OCI-LY3 (cell line): ENCODE measurements at regions not wholly inside any gene's neighbourhood (a gene's known extent, or its start where the extent isn't known, plus 50 kb on each side); places are given as distances from the start of the nearest gene placed in this dataset.

Source experiments
- H2AFZ ChIP-seq: fragments of 200-600, 300-600 bp; shearing (Covaris generic); 2 replicates; pipeline ENCODE4 v1.6.0; 2014; ENCODE audit warnings: antibody characterized with exemption, low read depth, low read length
- H3K27ac ChIP-seq: fragments of 200-600, 300-600 bp; sonication (generic); 2 replicates; pipeline ENCODE4 v1.5.1; 2014; ENCODE audit warnings: mild to moderate bottlenecking, low read length, moderate library complexity, mixed read lengths
- H3K27me3 ChIP-seq: fragments of 200-600, 300-600 bp; sonication (generic); 2 replicates; pipeline ENCODE4 v1.6.1; 2014; ENCODE audit warnings: low read depth, low read length, mixed read lengths
- H3K36me3 ChIP-seq: fragments of 200-600, 300-600 bp; sonication (generic); replicated peaks from 2 replicates; pipeline ENCODE3; 2014; ENCODE audit warnings: low read depth, low read length, mixed read lengths
- H3K4me1 ChIP-seq: fragments of 300-600, 200-600 bp; sonication (generic); 2 replicates; pipeline ENCODE4 v1.6.1; 2014; ENCODE audit warnings: low read length, mixed read lengths
- H3K4me2 ChIP-seq: fragments of 200-600, 300-600 bp; sonication (generic); 2 replicates; pipeline ENCODE4 v1.6.1; 2014; ENCODE audit warnings: low read length, mixed read lengths
- H3K4me3 ChIP-seq: fragments of 300-600, 200-600 bp; sonication (generic); 2 replicates; pipeline ENCODE4 v1.5.1; 2014; ENCODE audit warnings: antibody characterized with exemption, mild to moderate bottlenecking, low read length, moderate library complexity
- H3K79me2 ChIP-seq: fragments of 300-600, 200-600 bp; shearing (Covaris generic); 2 replicates; pipeline ENCODE4 v1.6.1; 2014; ENCODE audit warnings: mild to moderate bottlenecking, low read length, mixed read lengths
- H3K9ac ChIP-seq: fragments of 300-600, 200-600 bp; shearing (Covaris generic); 2 replicates; pipeline ENCODE4 v1.6.0; 2014; ENCODE audit warnings: mild to moderate bottlenecking, low read length, moderate library complexity
- H3K9me3 ChIP-seq: fragments of 200-600, 300-600 bp; shearing (Covaris generic); 2 replicates; pipeline ENCODE4 v1.6.1; 2014; ENCODE audit warnings: low read length, mixed read lengths; ENCODE audit not compliant: insufficient read depth
- H4K20me1 ChIP-seq: fragments of 200-600, 300-600 bp; sonication (generic); 2 replicates; pipeline ENCODE4 v1.6.1; 2016; ENCODE audit warnings: low read length, mixed read lengths; ENCODE audit not compliant: insufficient read depth
- CTCF ChIP-seq: fragments of 200-600, 300-600 bp; sonication (generic); IDR thresholded peaks from 2 replicates; pipeline ENCODE4 v1.5.1; 2014; ENCODE audit warnings: antibody characterized with exemption, low read length, low read depth
- EZH2phosphoT487 ChIP-seq: fragments of 200-600 bp; shearing (Covaris generic); IDR thresholded peaks from 2 replicates; pipeline ENCODE4 v1.6.1; 2018; ENCODE audit warnings: antibody characterized with exemption, mixed run types, low read depth

- no peaks in the 10 kb centered on the region for H3K27me3 ChIP-seq
- no peak overlapping the region for H3K4me2 ChIP-seq
- no peaks in the 10 kb centered on the region for H3K79me2 ChIP-seq
- TF ChIP-seq CTCF (no peak), EZH2phosphoT487 (no peak)
- H3K27ac ChIP-seq = no peak overlapping the region
- H3K9me3 ChIP-seq = no peaks in the 10 kb centered on the region
- no peak overlapping the region for H2AFZ ChIP-seq
- no peaks in the 10 kb centered on the region for H3K4me1 ChIP-seq
- H3K9ac ChIP-seq = no peak overlapping the region
- no peaks in the 10 kb centered on the region for H3K36me3 ChIP-seq
- no peaks in the 10 kb centered on the region for H4K20me1 ChIP-seq
- H3K4me3 ChIP-seq = no peak overlapping the region
Observed at GRCh38 chr5:160940725-160941124, 88.7 kb upstream of the ATP10B start.

- Histone ChIP-seq H3K36me3 (no peaks in the 10 kb centered on the region), H3K79me2 (no peaks in the 10 kb centered on the region), H3K4me3 (no peak overlapping the region), H2AFZ (no peak overlapping the region), H4K20me1 (no peaks in the 10 kb centered on the region), H3K4me1 (no peaks in the 10 kb centered on the region), H3K27me3 (no peaks in the 10 kb centered on the region), H3K9ac (no peak overlapping the region), H3K9me3 (no peaks in the 10 kb centered on the region), H3K27ac (no peak overlapping the region), H3K4me2 (no peak overlapping the region)
- no peak for TF ChIP-seq EZH2phosphoT487
- TF ChIP-seq CTCF = no peak
Observed at GRCh38 chr5:160938532-160938931, 86.5 kb upstream of the ATP10B start.

- no peak overlapping the region for H3K27ac ChIP-seq
- H3K9me3 ChIP-seq = no peaks in the 10 kb centered on the region
- no peaks in the 10 kb centered on the region for H3K4me1 ChIP-seq
- H2AFZ ChIP-seq = no peak overlapping the region
- H4K20me1 ChIP-seq = no peaks in the 10 kb centered on the region
- no peak overlapping the region for H3K4me3 ChIP-seq
- H3K9ac ChIP-seq = no peak overlapping the region
- no peak overlapping the region for H3K4me2 ChIP-seq
- no peaks in the 10 kb centered on the region for H3K27me3 ChIP-seq
- H3K79me2 ChIP-seq = no peaks in the 10 kb centered on the region
- TF ChIP-seq EZH2phosphoT487 (no peak), CTCF (no peak)
- H3K36me3 ChIP-seq = no peaks in the 10 kb centered on the region
Observed at GRCh38 chr5:160937570-160937969, 85.6 kb upstream of the ATP10B start.

- Histone ChIP-seq H3K4me3 (no peak overlapping the region), H4K20me1 (no peaks in the 10 kb centered on the region), H3K9me3 (no peaks in the 10 kb centered on the region), H3K9ac (no peak overlapping the region), H3K4me1 (no peaks in the 10 kb centered on the region), H3K27me3 (no peaks in the 10 kb centered on the region), H3K36me3 (no peaks in the 10 kb centered on the region), H3K79me2 (no peaks in the 10 kb centered on the region), H3K4me2 (no peak overlapping the region), H2AFZ (no peak overlapping the region), H3K27ac (no peak overlapping the region)
- TF ChIP-seq CTCF (no peak), EZH2phosphoT487 (no peak)
Observed at GRCh38 chr5:160935776-160936175, 83.8 kb upstream of the ATP10B start.
